GM12878 (cell line): ENCODE measurements at regions not wholly inside any gene's neighbourhood (a gene's known extent, or its start where the extent isn't known, plus 50 kb on each side); places are given as distances from the start of the nearest gene placed in this dataset.

Experiments used
- E2F4 ChIP-seq: IDR thresholded peaks from 2 replicates; pipeline ENCODE4 v1.6.1; 2012; ENCODE audit warnings: low read depth, low read length, improper control_type of control experiment
- KAT2A ChIP-seq: conservative IDR thresholded peaks from 2 replicates; pipeline ENCODE4 v1.6.1; 2011; ENCODE audit warnings: low read depth, low read length; ENCODE audit not compliant: control insufficient read depth
- NBN ChIP-seq: fragments of 450-650 bp; IDR thresholded peaks from 2 replicates; pipeline ENCODE4 v1.6.1; 2016
- NFXL1 ChIP-seq: fragments of 450-650 bp; IDR thresholded peaks from 2 replicates; pipeline ENCODE4 v1.6.1; 2017; ENCODE audit warnings: antibody characterized with exemption, mild to moderate bottlenecking, borderline replicate concordance
- PKNOX1 ChIP-seq: fragments of 450-650 bp; IDR thresholded peaks from 2 replicates; pipeline ENCODE4 v1.6.1; 2016; ENCODE audit warnings: mild to moderate bottlenecking
- RAD51 ChIP-seq: fragments of 450-650 bp; IDR thresholded peaks from 2 replicates; pipeline ENCODE4 v1.6.1; 2016; ENCODE audit warnings: moderate library complexity, mild to moderate bottlenecking, inconsistent platforms
- RUNX3 ChIP-seq: IDR thresholded peaks from 2 replicates; pipeline ENCODE4 v1.6.1; 2012; ENCODE audit warnings: low read length, inconsistent platforms
- ZNF687 ChIP-seq: fragments of 450-650 bp; IDR thresholded peaks from 2 replicates; pipeline ENCODE4 v1.6.1; 2017; ENCODE audit warnings: mild to moderate bottlenecking, moderate library complexity

- no peak for TF ChIP-seq ZNF687
- TF ChIP-seq PKNOX1, result no peak
- no peak for TF ChIP-seq NFXL1
- TF ChIP-seq KAT2A, result no peak
- TF ChIP-seq NBN, result no peak
- no peak for TF ChIP-seq E2F4
- TF ChIP-seq RUNX3, result no peak
- TF ChIP-seq RAD51, result no peak
Observed at GRCh38 chr7:131899271-131900030, 343.0 kb upstream of the PODXL start (continued).
